HG03045 (cell line): ENCODE measurements at regions not wholly inside any gene's neighbourhood (a gene's known extent, or its start where the extent isn't known, plus 50 kb on each side); places are given as distances from the start of the nearest gene placed in this dataset.

Experiments
- ATAC-seq: cut with Tn5 transposase; IDR thresholded peaks from one replicate; pipeline ENCODE4 v1.9.1; 2021; ENCODE audit warnings: mild to moderate bottlenecking, moderate library complexity; ENCODE audit not compliant: unreplicated experiment

- ATAC-seq: no peak
Measured at GRCh38 chr18:38951633-38952032, 1386.0 kb upstream of the CELF4 start.

- ATAC-seq: no peak
Measured at GRCh38 chr18:38948436-38948835, 1382.8 kb upstream of the CELF4 start.

- no peak for ATAC-seq
Measured at GRCh38 chr18:38944446-38945024, 1378.9 kb upstream of the CELF4 start.

- ATAC-seq: peak; percentile 3
Measured at GRCh38 chr18:38941711-38942561, 1376.3 kb upstream of the CELF4 start.

- peak; percentile 84 for ATAC-seq
Measured at GRCh38 chr18:38940863-38941531, 1375.4 kb upstream of the CELF4 start.

GRCh38 chr18:38940475-38940862 lies 1374.9 kb upstream of the CELF4 start:
- peak; percentile 15 for ATAC-seq

GRCh38 chr18:38933910-38934510 lies 1368.4 kb upstream of the CELF4 start:
- ATAC-seq: peak; percentile 80

- no peak for ATAC-seq
Measured at GRCh38 chr18:38933322-38933721, 1367.7 kb upstream of the CELF4 start.

GRCh38 chr18:38932752-38933151 lies 1367.2 kb upstream of the CELF4 start:
- ATAC-seq: peak; percentile 48

GRCh38 chr18:38931754-38932050 lies 1366.1 kb upstream of the CELF4 start:
- ATAC-seq: no peak

- no peak for ATAC-seq
Measured at GRCh38 chr18:38930881-38931753, 1365.5 kb upstream of the CELF4 start.

GRCh38 chr18:38923540-38923939 lies 1357.9 kb upstream of the CELF4 start:
- no peak for ATAC-seq

GRCh38 chr18:38923126-38923525 lies 1357.5 kb upstream of the CELF4 start:
- ATAC-seq: no peak

GRCh38 chr18:38909972-38910371 lies 1344.4 kb upstream of the CELF4 start:
- no peak for ATAC-seq

GRCh38 chr18:38902796-38903195 lies 1337.2 kb upstream of the CELF4 start:
- no peak for ATAC-seq

- no peak for ATAC-seq
Measured at GRCh38 chr18:38900445-38900844, 1334.8 kb upstream of the CELF4 start.

- ATAC-seq: no peak
Measured at GRCh38 chr18:38900031-38900430, 1334.4 kb upstream of the CELF4 start.

GRCh38 chr18:38899252-38899651 lies 1333.7 kb upstream of the CELF4 start:
- no peak for ATAC-seq

- ATAC-seq: no peak
Measured at GRCh38 chr18:38898167-38898566, 1332.6 kb upstream of the CELF4 start.

- ATAC-seq: no peak
Measured at GRCh38 chr18:38895560-38895959, 1330.0 kb upstream of the CELF4 start.

GRCh38 chr18:38887671-38888020 lies 1322.0 kb upstream of the CELF4 start:
- no peak for ATAC-seq
